ENCODE measurements at regions not wholly inside any gene's neighbourhood (a gene's known extent, or its start where the extent isn't known, plus 50 kb on each side); places are given as distances from the start of the nearest gene placed in this dataset.

DNA sequence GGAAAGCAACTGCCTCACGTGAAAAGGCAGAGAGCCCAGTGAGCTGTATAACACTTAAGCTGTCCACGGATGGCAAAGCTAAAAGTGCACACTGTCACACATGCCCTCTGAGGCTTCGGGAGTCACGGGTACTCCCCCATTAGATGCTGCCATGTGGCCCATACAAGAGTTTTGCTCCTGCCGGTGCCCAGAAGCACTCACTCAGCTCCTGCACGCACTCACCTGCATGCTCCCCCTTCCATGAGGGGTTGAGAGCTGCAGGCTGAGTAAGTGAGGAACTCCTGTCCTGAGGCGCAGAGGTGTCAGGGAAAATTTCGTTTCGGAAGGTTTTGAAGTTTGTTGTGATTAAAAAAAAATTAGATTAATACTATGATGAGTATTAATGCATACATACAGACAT, 939.2 kb upstream of the ATXN8OS start:
- no peak overlapping the region for H3K9ac ChIP-seq (ENCODE audit: low read length)
- no peaks in the 10 kb centered on the region for H3K27me3 ChIP-seq (ENCODE audit: low read depth, low read length)
- no peaks in the 10 kb centered on the region for H3K36me3 ChIP-seq (replicated peaks; ENCODE audit: low read depth, low read length)
- no peak overlapping the region for H3K27ac ChIP-seq (ENCODE audit: low read length)
- H3K79me2 ChIP-seq (ENCODE audit: low read length), result no peaks in the 10 kb centered on the region
- no peaks in the 10 kb centered on the region for H3K9me3 ChIP-seq (ENCODE audit: insufficient read depth, low read length)
- no peak for TF ChIP-seq EZH2phosphoT487 (IDR thresholded peaks at IDR 0.05; ENCODE audit: low read depth)
- no peak for TF ChIP-seq CTCF (IDR thresholded peaks at IDR 0.05; ENCODE audit: low read depth, low read length)
- H3K4me1 ChIP-seq (ENCODE audit: low read length), result 0 out of 2 replicates have a peak, but pooled peaks cover 3% of the 10 kb centered on the region
- H2AFZ ChIP-seq (ENCODE audit: low read depth, low read length), result peak overlapping the region; percentile 50
- no peaks in the 10 kb centered on the region for H4K20me1 ChIP-seq (ENCODE audit: insufficient read depth, low read length)
- no peak overlapping the region for H3K4me3 ChIP-seq (ENCODE audit: low read length)
- H3K4me2 ChIP-seq (ENCODE audit: low read length), result no peak overlapping the region

DNA sequence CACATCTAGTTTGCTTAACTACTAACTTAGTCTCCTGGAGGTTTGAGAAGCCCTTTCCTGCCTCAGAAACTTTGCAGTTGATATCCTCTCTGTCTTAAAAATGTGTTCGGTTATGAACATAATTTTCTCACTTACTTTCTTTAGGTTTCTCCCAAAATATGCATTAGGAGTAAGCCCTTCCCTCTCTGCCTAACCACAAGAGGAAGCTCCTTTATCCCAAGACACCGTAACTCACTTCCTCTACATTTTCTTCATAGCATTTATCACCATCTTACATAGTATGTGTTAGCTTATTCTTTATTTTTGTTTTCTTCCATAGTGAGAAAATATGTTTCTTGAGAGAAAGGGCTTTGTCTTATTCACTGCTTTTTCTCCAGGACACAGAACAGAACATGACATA, 952.5 kb upstream of the ATXN8OS start:
- H3K4me1 ChIP-seq (ENCODE audit: low read length), result no peaks in the 10 kb centered on the region
- H3K27me3 ChIP-seq (ENCODE audit: low read depth, low read length), result no peaks in the 10 kb centered on the region
- no peaks in the 10 kb centered on the region for H4K20me1 ChIP-seq (ENCODE audit: insufficient read depth, low read length)
- H3K79me2 ChIP-seq (ENCODE audit: low read length), result no peaks in the 10 kb centered on the region
- no peak overlapping the region for H3K4me3 ChIP-seq (ENCODE audit: low read length)
- no peak overlapping the region for H3K27ac ChIP-seq (ENCODE audit: low read length)
- TF ChIP-seq CTCF (IDR thresholded peaks at IDR 0.05; ENCODE audit: low read depth, low read length) (no peak), EZH2phosphoT487 (IDR thresholded peaks at IDR 0.05; ENCODE audit: low read depth) (no peak)
- H3K4me2 ChIP-seq (ENCODE audit: low read length), result no peak overlapping the region
- H2AFZ ChIP-seq (ENCODE audit: low read depth, low read length), result no peak overlapping the region
- no peaks in the 10 kb centered on the region for H3K36me3 ChIP-seq (replicated peaks; ENCODE audit: low read depth, low read length)
- H3K9ac ChIP-seq (ENCODE audit: low read length), result no peak overlapping the region
- H3K9me3 ChIP-seq (ENCODE audit: insufficient read depth, low read length), result no peaks in the 10 kb centered on the region

DNA sequence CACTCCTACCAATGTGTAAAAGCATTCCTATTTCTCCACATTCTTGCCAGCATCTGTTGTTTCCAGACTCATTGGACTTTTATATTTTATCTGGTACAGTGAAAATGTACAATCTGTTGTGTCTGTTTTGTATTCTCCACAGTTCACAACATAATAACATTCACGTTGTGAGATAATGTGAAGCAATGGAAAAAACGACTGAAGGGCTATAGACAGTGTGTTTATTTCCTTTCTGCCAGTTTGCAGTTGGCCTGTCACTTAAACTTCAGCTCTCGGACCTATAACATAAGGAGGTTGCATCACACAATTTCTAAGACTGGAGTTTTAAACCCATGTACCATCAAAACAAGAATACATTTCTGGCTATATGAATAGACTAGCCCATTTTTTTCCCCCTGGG, 965.5 kb upstream of the ATXN8OS start:
- no peak for TF ChIP-seq CTCF (IDR thresholded peaks at IDR 0.05; ENCODE audit: low read depth, low read length)
- no peak for TF ChIP-seq EZH2phosphoT487 (IDR thresholded peaks at IDR 0.05; ENCODE audit: low read depth)
- Histone ChIP-seq H3K27ac (ENCODE audit: low read length) (no peak overlapping the region), H3K36me3 (replicated peaks; ENCODE audit: low read depth, low read length) (no peaks in the 10 kb centered on the region), H3K4me3 (ENCODE audit: low read length) (no peak overlapping the region), H3K9ac (ENCODE audit: low read length) (no peak overlapping the region), H3K4me1 (ENCODE audit: low read length) (no peaks in the 10 kb centered on the region), H4K20me1 (ENCODE audit: insufficient read depth, low read length) (no peaks in the 10 kb centered on the region), H3K27me3 (ENCODE audit: low read depth, low read length) (no peaks in the 10 kb centered on the region), H3K79me2 (ENCODE audit: low read length) (no peaks in the 10 kb centered on the region), H3K9me3 (ENCODE audit: insufficient read depth, low read length) (no peaks in the 10 kb centered on the region), H3K4me2 (ENCODE audit: low read length) (no peak overlapping the region), H2AFZ (ENCODE audit: low read depth, low read length) (peak overlapping the region; percentile 51; the same call in 1 of the 2 replicates)

GRCh38 chr13:69124996-69125395, 982.6 kb upstream of the ATXN8OS start:
- Histone ChIP-seq H3K36me3 (replicated peaks; ENCODE audit: low read depth, low read length) (no peaks in the 10 kb centered on the region), H3K79me2 (ENCODE audit: low read length) (no peaks in the 10 kb centered on the region), H3K27me3 (ENCODE audit: low read depth, low read length) (no peaks in the 10 kb centered on the region), H2AFZ (ENCODE audit: low read depth, low read length) (no peak overlapping the region), H3K4me1 (ENCODE audit: low read length) (no peaks in the 10 kb centered on the region), H3K27ac (ENCODE audit: low read length) (no peak overlapping the region), H4K20me1 (ENCODE audit: insufficient read depth, low read length) (no peaks in the 10 kb centered on the region), H3K9me3 (ENCODE audit: insufficient read depth, low read length) (no peaks in the 10 kb centered on the region), H3K4me3 (ENCODE audit: low read length) (no peak overlapping the region), H3K4me2 (ENCODE audit: low read length) (no peak overlapping the region), H3K9ac (ENCODE audit: low read length) (no peak overlapping the region)
- TF ChIP-seq CTCF (IDR thresholded peaks at IDR 0.05; ENCODE audit: low read depth, low read length) (no peak), EZH2phosphoT487 (IDR thresholded peaks at IDR 0.05; ENCODE audit: low read depth) (no peak)
